H9 (cell line): ENCODE measurements at regions not wholly inside any gene's neighbourhood (a gene's known extent, or its start where the extent isn't known, plus 50 kb on each side); places are given as distances from the start of the nearest gene placed in this dataset.

ENCODE experiments used
- DNase-seq: peaks from one replicate; pipeline ENCODE4 v3.0.0-alpha.2; 2017
- H2AFZ ChIP-seq: one replicate; pipeline ENCODE4 v1.6.1; 2013; ENCODE audit warnings: mild to moderate bottlenecking, low read length, control low read depth, moderate library complexity
- H2AK5ac ChIP-seq: 2 replicates; pipeline ENCODE4 v1.6.1; 2013; ENCODE audit warnings: low read length, control low read depth, mixed read lengths; ENCODE audit not compliant: insufficient read length
- H2BK120ac ChIP-seq: one replicate; pipeline ENCODE4 v1.6.1; 2013; ENCODE audit warnings: low read depth, mild to moderate bottlenecking, low read length, control low read depth, inconsistent platforms; ENCODE audit not compliant: poor library complexity, severe bottlenecking
- H2BK12ac ChIP-seq: 2 replicates; pipeline ENCODE4 v1.6.1; 2013; ENCODE audit warnings: low read length, control low read depth, mixed read lengths, low read depth; ENCODE audit not compliant: insufficient read length
- H2BK15ac ChIP-seq: 2 replicates; pipeline ENCODE4 v1.6.1; 2013; ENCODE audit warnings: low read depth, low read length, control low read depth
- H2BK20ac ChIP-seq: one replicate; pipeline ENCODE4 v1.6.1; 2013; ENCODE audit warnings: low read depth, mild to moderate bottlenecking, low read length, control low read depth, inconsistent platforms; ENCODE audit not compliant: poor library complexity, severe bottlenecking
- H2BK5ac ChIP-seq: 2 replicates; pipeline ENCODE4 v1.6.1; 2013; ENCODE audit warnings: low read length, control low read depth, mixed read lengths; ENCODE audit not compliant: insufficient read length
- H3K14ac ChIP-seq: 2 replicates; pipeline ENCODE4 v1.6.1; 2013; ENCODE audit warnings: low read length, control low read depth; ENCODE audit not compliant: insufficient read depth
- H3K18ac ChIP-seq: 2 replicates; pipeline ENCODE4 v1.6.1; 2013; ENCODE audit warnings: low read depth, mild to moderate bottlenecking, mixed read lengths, low read length, control low read depth; ENCODE audit not compliant: insufficient read length
- H3K23ac ChIP-seq: 2 replicates; pipeline ENCODE4 v1.6.1; 2013; ENCODE audit warnings: low read length, control low read depth, mixed read lengths, low read depth; ENCODE audit not compliant: insufficient read length
- H3K23me2 ChIP-seq: 2 replicates; pipeline ENCODE4 v1.6.1; 2013; ENCODE audit warnings: low read depth, mild to moderate bottlenecking, mixed read lengths, low read length, control low read depth; ENCODE audit not compliant: insufficient read length, poor library complexity, severe bottlenecking
- H3K27ac ChIP-seq: 2 replicates; pipeline ENCODE4 v1.5.1; 2013; ENCODE audit warnings: low read length, control low read depth, mixed read lengths, low read depth; ENCODE audit not compliant: insufficient read length
- H3K27me3 ChIP-seq: 2 replicates; pipeline ENCODE4 v1.6.1; 2013; ENCODE audit warnings: low read length, control low read depth, inconsistent platforms; ENCODE audit not compliant: insufficient read depth
- H3K4ac ChIP-seq: 2 replicates; pipeline ENCODE4 v1.6.1; 2013; ENCODE audit warnings: low read depth, mild to moderate bottlenecking, control low read depth, inconsistent platforms, low read length, moderate library complexity
- H3K4me1 ChIP-seq: 2 replicates; pipeline ENCODE4 v1.6.1; 2013; ENCODE audit warnings: low read length, control low read depth, inconsistent platforms; ENCODE audit not compliant: insufficient read depth
- H3K4me2 ChIP-seq: 2 replicates; pipeline ENCODE4 v1.6.1; 2013; ENCODE audit warnings: low read length, control low read depth, mixed read lengths; ENCODE audit not compliant: insufficient read length, insufficient read depth
- H3K56ac ChIP-seq: 2 replicates; pipeline ENCODE4 v1.6.1; 2013; ENCODE audit warnings: low read depth, mild to moderate bottlenecking, mixed read lengths, low read length, control low read depth; ENCODE audit not compliant: insufficient read length
- H3K79me1 ChIP-seq: 2 replicates; pipeline ENCODE4 v1.6.1; 2013; ENCODE audit warnings: low read depth, mild to moderate bottlenecking, moderate library complexity, low read length, control low read depth, inconsistent platforms; ENCODE audit not compliant: insufficient read depth, poor library complexity, severe bottlenecking
- H3K79me2 ChIP-seq: 2 replicates; pipeline ENCODE4 v1.6.1; 2013; ENCODE audit warnings: low read length, control low read depth, inconsistent platforms; ENCODE audit not compliant: insufficient read depth
- H3K9ac ChIP-seq: 2 replicates; pipeline ENCODE4 v1.6.1; 2013; ENCODE audit warnings: low read length, control low read depth, mixed read lengths; ENCODE audit not compliant: insufficient read length; ENCODE audit errors: extremely low read depth
- H3K9me3 ChIP-seq: one replicate; pipeline ENCODE4 v1.6.1; 2013; ENCODE audit warnings: low read depth, low read length, inconsistent platforms; ENCODE audit not compliant: control insufficient read depth
- H3T11ph ChIP-seq: one replicate; pipeline ENCODE4 v1.6.1; 2013; ENCODE audit warnings: mild to moderate bottlenecking, low read length, control low read depth, inconsistent platforms
- H4K20me1 ChIP-seq: one replicate; pipeline ENCODE4 v1.6.1; 2013; ENCODE audit not compliant: control insufficient read depth, insufficient read length, insufficient read depth
- H4K5ac ChIP-seq: 2 replicates; pipeline ENCODE4 v1.6.1; 2013; ENCODE audit warnings: low read depth, mild to moderate bottlenecking, mixed read lengths, low read length, control low read depth; ENCODE audit not compliant: insufficient read length
- H4K8ac ChIP-seq: replicated peaks from 2 replicates; pipeline ENCODE4 v1.6.1; 2013; ENCODE audit warnings: low read length, control low read depth, mixed read lengths, low read depth; ENCODE audit not compliant: insufficient read length
- H4K91ac ChIP-seq: 2 replicates; pipeline ENCODE4 v1.6.1; 2013; ENCODE audit warnings: low read depth, mild to moderate bottlenecking, moderate library complexity, mixed read lengths, low read length, control low read depth; ENCODE audit not compliant: insufficient read length
- H3K27ac Mint-ChIP-seq, 3 experiments: 2 replicates in 2 of 3; 3 replicates in 1 of 3; pipeline ENCODE4 v1.8.0; 2020 to 2021; ENCODE audit warnings: mixed read lengths in 3 of 3, mild to moderate bottlenecking in 1 of 3, moderate library complexity in 1 of 3
- H3K27me3 Mint-ChIP-seq: 2 replicates; pipeline ENCODE4 v1.8.0; 2021; ENCODE audit warnings: low read depth, mild to moderate bottlenecking, moderate library complexity, mixed read lengths
- H3K36me3 Mint-ChIP-seq, 3 experiments: 2 replicates in 2 of 3; 3 replicates in 1 of 3; pipeline ENCODE4 v1.8.0; 2020 to 2021; ENCODE audit warnings: low read depth in 3 of 3, mixed read lengths in 3 of 3; ENCODE audit not compliant: insufficient read depth in 1 of 3
- H3K4me1 Mint-ChIP-seq, 2 experiments: 2 replicates each; pipeline ENCODE4 v1.8.0; 2020; ENCODE audit warnings: mixed read lengths in 2 of 2
- H3K4me3 Mint-ChIP-seq, 2 experiments: 2 replicates in 1 of 2; 3 replicates in 1 of 2; pipeline ENCODE4 v1.8.0; 2020 to 2021; ENCODE audit warnings: mild to moderate bottlenecking in 2 of 2, mixed read lengths in 2 of 2, moderate library complexity in 1 of 2
- H3K9me3 Mint-ChIP-seq, 2 experiments: 2 replicates in 1 of 2; 3 replicates in 1 of 2; pipeline ENCODE4 v1.8.0; 2020; ENCODE audit warnings: mild to moderate bottlenecking in 2 of 2, mixed read lengths in 2 of 2, moderate library complexity in 1 of 2
- WGBS: extraction: QIAGEN DNeasy Blood & Tissue Kit; methylation state at CpG from one replicate; pipeline ENCODE4 v1.1.7; 2013; ENCODE audit warnings: missing lambda C conversion rate, low lambda C conversion rate, mixed read lengths; ENCODE audit not compliant: insufficient read length; ENCODE audit errors: extremely low coverage; 5-methylcytosine and 5-hydroxymethylcytosine counted together
- TF ChIP-seq, protein P1 (sequence below): fragments of 200-600 bp; sonication (generic); conservative IDR thresholded peaks from 3 replicates; pipeline ENCODE4 v1.8.0; 2021; ENCODE audit warnings: antibody characterized with exemption, mild to moderate bottlenecking

DNA sequence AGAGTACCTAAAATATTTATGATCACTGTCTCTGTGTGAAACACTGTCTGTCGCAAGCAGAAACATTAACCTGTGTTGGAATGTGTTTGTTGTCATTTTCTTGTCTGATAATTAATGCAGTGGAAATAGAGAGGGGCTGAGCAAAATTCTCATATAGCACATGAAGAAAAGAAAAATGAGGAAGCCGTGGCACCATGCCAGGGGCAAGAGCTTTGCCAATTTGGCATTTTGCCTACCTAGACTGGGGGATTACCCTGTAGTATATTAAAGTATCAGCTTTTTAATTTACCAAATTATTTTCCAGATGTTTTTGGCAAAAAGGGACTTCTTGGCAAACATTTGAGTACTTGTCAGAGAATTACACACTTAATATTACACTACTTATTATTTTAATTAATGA lies 1326.6 kb upstream of the GOT2 start:
- no peaks in the 10 kb centered on the region for H3K4me1 ChIP-seq
- no peak for DNase-seq
- no peak overlapping the region for H2BK20ac ChIP-seq
- no peaks in the 10 kb centered on the region for H3K27me3 ChIP-seq
- H3K9ac ChIP-seq, result no peak overlapping the region
- no peak overlapping the region for H2BK15ac ChIP-seq
- no peaks in the 10 kb centered on the region for H3K79me1 ChIP-seq
- H4K8ac ChIP-seq, result no peak overlapping the region
- Mint-ChIP-seq H3K36me3 (no peaks in the 10 kb centered on the region), H3K9me3 (no peaks in the 10 kb centered on the region), H3K4me3 (no peak overlapping the region), H3K27ac (no peak overlapping the region), H3K4me1 (no peaks in the 10 kb centered on the region), H3K27me3 (no peaks in the 10 kb centered on the region)
- no peak overlapping the region for H4K5ac ChIP-seq
- H3K4me2 ChIP-seq, result no peak overlapping the region
- TF ChIP-seq, protein P1, sequence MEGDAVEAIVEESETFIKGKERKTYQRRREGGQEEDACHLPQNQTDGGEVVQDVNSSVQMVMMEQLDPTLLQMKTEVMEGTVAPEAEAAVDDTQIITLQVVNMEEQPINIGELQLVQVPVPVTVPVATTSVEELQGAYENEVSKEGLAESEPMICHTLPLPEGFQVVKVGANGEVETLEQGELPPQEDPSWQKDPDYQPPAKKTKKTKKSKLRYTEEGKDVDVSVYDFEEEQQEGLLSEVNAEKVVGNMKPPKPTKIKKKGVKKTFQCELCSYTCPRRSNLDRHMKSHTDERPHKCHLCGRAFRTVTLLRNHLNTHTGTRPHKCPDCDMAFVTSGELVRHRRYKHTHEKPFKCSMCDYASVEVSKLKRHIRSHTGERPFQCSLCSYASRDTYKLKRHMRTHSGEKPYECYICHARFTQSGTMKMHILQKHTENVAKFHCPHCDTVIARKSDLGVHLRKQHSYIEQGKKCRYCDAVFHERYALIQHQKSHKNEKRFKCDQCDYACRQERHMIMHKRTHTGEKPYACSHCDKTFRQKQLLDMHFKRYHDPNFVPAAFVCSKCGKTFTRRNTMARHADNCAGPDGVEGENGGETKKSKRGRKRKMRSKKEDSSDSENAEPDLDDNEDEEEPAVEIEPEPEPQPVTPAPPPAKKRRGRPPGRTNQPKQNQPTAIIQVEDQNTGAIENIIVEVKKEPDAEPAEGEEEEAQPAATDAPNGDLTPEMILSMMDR, result no peak
- H2AK5ac ChIP-seq, result no peak overlapping the region
- no CpG with 5 or more reads among the region's 2 CpGs for WGBS
- no peak overlapping the region for H3K56ac ChIP-seq
- no peaks in the 10 kb centered on the region for H3K23me2 ChIP-seq
- no peak overlapping the region for H3K4ac ChIP-seq
- H3T11ph ChIP-seq, result no peak overlapping the region
- no peak overlapping the region for H2BK12ac ChIP-seq
- no peaks in the 10 kb centered on the region for H3K9me3 ChIP-seq
- H2AFZ ChIP-seq, result no peak overlapping the region
- no peak overlapping the region for H3K27ac ChIP-seq
- H3K79me2 ChIP-seq, result no peaks in the 10 kb centered on the region
- H2BK120ac ChIP-seq, result no peak overlapping the region
- H4K91ac ChIP-seq, result no peak overlapping the region
- H3K18ac ChIP-seq, result no peak overlapping the region
- H3K23ac ChIP-seq, result no peak overlapping the region
- H3K14ac ChIP-seq, result no peak overlapping the region
- H2BK5ac ChIP-seq, result no peak overlapping the region
- H4K20me1 ChIP-seq, result no peaks in the 10 kb centered on the region
